ENCODE measurements at regions not wholly inside any gene's neighbourhood (a gene's known extent, or its start where the extent isn't known, plus 50 kb on each side); places are given as distances from the start of the nearest gene placed in this dataset.

GRCh38 chr6:17047889-17048288 is 54.0 kb upstream of the STMND1 start:
- Mint-ChIP-seq H3K9me3 (no peaks in the 10 kb centered on the region), H3K4me1 (no peaks in the 10 kb centered on the region), H3K27me3 (peaks cover 8% of the 10 kb centered on the region), H3K36me3 (ENCODE audit: low read depth) (no peaks in the 10 kb centered on the region), H3K4me3 (no peak overlapping the region), H3K27ac (no peak overlapping the region)
- POLR2A ChIA-PET, result no interaction called here
- no peak for DNase-seq
- CTCF ChIA-PET, result no interaction called here

GRCh38 chr6:17045581-17046322 is 56.1 kb upstream of the STMND1 start:
- Mint-ChIP-seq H3K27me3 (peaks cover 14% of the 10 kb centered on the region), H3K9me3 (no peaks in the 10 kb centered on the region), H3K4me1 (no peaks in the 10 kb centered on the region), H3K4me3 (no peak overlapping the region), H3K27ac (no peak overlapping the region), H3K36me3 (ENCODE audit: low read depth) (no peaks in the 10 kb centered on the region)
- CTCF ChIA-PET, result no interaction called here
- POLR2A ChIA-PET, result no interaction called here
- no peak for DNase-seq

GRCh38 chr6:17043148-17043522 is 58.7 kb upstream of the STMND1 start:
- no peaks in the 10 kb centered on the region for H3K9me3 Mint-ChIP-seq
- no peak overlapping the region for H3K4me3 Mint-ChIP-seq
- ChIA-PET POLR2A (no interaction called here), CTCF (no interaction called here)
- no peaks in the 10 kb centered on the region for H3K36me3 Mint-ChIP-seq (ENCODE audit: low read depth)
- peaks cover 14% of the 10 kb centered on the region for H3K27me3 Mint-ChIP-seq
- DNase-seq, result no peak
- no peaks in the 10 kb centered on the region for H3K4me1 Mint-ChIP-seq
- no peak overlapping the region for H3K27ac Mint-ChIP-seq

- no peaks in the 10 kb centered on the region for H3K4me1 Mint-ChIP-seq
- no peaks in the 10 kb centered on the region for H3K36me3 Mint-ChIP-seq (ENCODE audit: low read depth)
- peaks cover 14% of the 10 kb centered on the region for H3K27me3 Mint-ChIP-seq
- H3K9me3 Mint-ChIP-seq, result no peaks in the 10 kb centered on the region
- no peak overlapping the region for H3K27ac Mint-ChIP-seq
- ChIA-PET CTCF (no interaction called here), POLR2A (no interaction called here)
- H3K4me3 Mint-ChIP-seq, result no peak overlapping the region
- no peak for DNase-seq
These were observed 59.3 kb upstream of the STMND1 start for GRCh38 chr6:17042422-17043147.

GRCh38 chr6:17039266-17039665 is 62.6 kb upstream of the STMND1 start:
- H3K9me3 Mint-ChIP-seq, result no peaks in the 10 kb centered on the region
- DNase-seq, result no peak
- H3K4me1 Mint-ChIP-seq, result no peaks in the 10 kb centered on the region
- H3K36me3 Mint-ChIP-seq (ENCODE audit: low read depth), result no peaks in the 10 kb centered on the region
- peaks cover 16% of the 10 kb centered on the region for H3K27me3 Mint-ChIP-seq
- H3K27ac Mint-ChIP-seq, result no peak overlapping the region
- no peak overlapping the region for H3K4me3 Mint-ChIP-seq
- POLR2A ChIA-PET, result no interaction called here
- CTCF ChIA-PET, result no interaction called here

- DNase-seq, result no peak
- peaks cover 10% of the 10 kb centered on the region for H3K27me3 Mint-ChIP-seq
- no peaks in the 10 kb centered on the region for H3K36me3 Mint-ChIP-seq (ENCODE audit: low read depth)
- no peaks in the 10 kb centered on the region for H3K9me3 Mint-ChIP-seq
- no peak overlapping the region for H3K27ac Mint-ChIP-seq
- H3K4me1 Mint-ChIP-seq, result no peaks in the 10 kb centered on the region
- H3K4me3 Mint-ChIP-seq, result no peak overlapping the region
- POLR2A ChIA-PET, result no interaction called here
- CTCF ChIA-PET, result no interaction called here
These were observed 63.5 kb upstream of the STMND1 start for GRCh38 chr6:17038316-17038715.

- POLR2A ChIA-PET, result no interaction called here
- no peak for DNase-seq
These were observed 65.8 kb upstream of the STMND1 start for GRCh38 chr6:17036065-17036393.

GRCh38 chr6:17035257-17036064 is 66.4 kb upstream of the STMND1 start:
- Mint-ChIP-seq H3K27ac (no peak overlapping the region), H3K4me3 (no peak overlapping the region), H3K4me1 (no peaks in the 10 kb centered on the region), H3K9me3 (no peaks in the 10 kb centered on the region), H3K27me3 (peaks cover 2% of the 10 kb centered on the region), H3K36me3 (ENCODE audit: low read depth) (no peaks in the 10 kb centered on the region)
- no peak for DNase-seq
- POLR2A ChIA-PET, result no interaction called here
- CTCF ChIA-PET, result no interaction called here

More at GRCh38 chr6:17036065-17036393, 65.8 kb upstream of the STMND1 start:
- Mint-ChIP-seq H3K9me3 (no peaks in the 10 kb centered on the region), H3K27ac (no peak overlapping the region), H3K4me1 (no peaks in the 10 kb centered on the region), H3K27me3 (peaks cover 2% of the 10 kb centered on the region), H3K36me3 (ENCODE audit: low read depth) (no peaks in the 10 kb centered on the region), H3K4me3 (no peak overlapping the region)
- CTCF ChIA-PET, result no interaction called here

- ChIA-PET CTCF (no interaction called here), POLR2A (no interaction called here)
- no peak overlapping the region for H3K4me3 Mint-ChIP-seq
- DNase-seq, result no peak
- H3K36me3 Mint-ChIP-seq (ENCODE audit: low read depth), result no peaks in the 10 kb centered on the region
- no peaks in the 10 kb centered on the region for H3K9me3 Mint-ChIP-seq
- peaks cover 2% of the 10 kb centered on the region for H3K27me3 Mint-ChIP-seq
- no peaks in the 10 kb centered on the region for H3K4me1 Mint-ChIP-seq
- no peak overlapping the region for H3K27ac Mint-ChIP-seq
These were observed 68.1 kb upstream of the STMND1 start for GRCh38 chr6:17033746-17034145.

GRCh38 chr6:17032988-17033634 is 68.7 kb upstream of the STMND1 start:
- peaks cover 2% of the 10 kb centered on the region for H3K27me3 Mint-ChIP-seq
- H3K27ac Mint-ChIP-seq, result no peak overlapping the region
- no peaks in the 10 kb centered on the region for H3K4me1 Mint-ChIP-seq
- ChIA-PET CTCF (no interaction called here), POLR2A (no interaction called here)
- H3K9me3 Mint-ChIP-seq, result no peaks in the 10 kb centered on the region
- H3K36me3 Mint-ChIP-seq (ENCODE audit: low read depth), result no peaks in the 10 kb centered on the region
- H3K4me3 Mint-ChIP-seq, result no peak overlapping the region
- no peak for DNase-seq

- H3K36me3 Mint-ChIP-seq (ENCODE audit: low read depth), result no peaks in the 10 kb centered on the region
- CTCF ChIA-PET, result no interaction called here
- H3K9me3 Mint-ChIP-seq, result no peaks in the 10 kb centered on the region
- H3K27me3 Mint-ChIP-seq, result peaks cover 2% of the 10 kb centered on the region
- no peak overlapping the region for H3K27ac Mint-ChIP-seq
- H3K4me3 Mint-ChIP-seq, result no peak overlapping the region
- no peaks in the 10 kb centered on the region for H3K4me1 Mint-ChIP-seq
- DNase-seq, result no peak
- POLR2A ChIA-PET, result no interaction called here
These were observed 69.3 kb upstream of the STMND1 start for GRCh38 chr6:17032590-17032987.

- Mint-ChIP-seq H3K9me3 (no peaks in the 10 kb centered on the region), H3K27ac (no peak overlapping the region), H3K36me3 (ENCODE audit: low read depth) (no peaks in the 10 kb centered on the region), H3K27me3 (peaks cover 6% of the 10 kb centered on the region), H3K4me3 (no peak overlapping the region), H3K4me1 (no peaks in the 10 kb centered on the region)
- no peak for DNase-seq
- ChIA-PET POLR2A (no interaction called here), CTCF (no interaction called here)
These were observed 69.9 kb upstream of the STMND1 start for GRCh38 chr6:17031961-17032360.

GRCh38 chr6:17027441-17027840 is 74.4 kb upstream of the STMND1 start:
- Mint-ChIP-seq H3K4me1 (no peaks in the 10 kb centered on the region), H3K27me3 (peaks cover 4% of the 10 kb centered on the region), H3K36me3 (ENCODE audit: low read depth) (no peaks in the 10 kb centered on the region), H3K9me3 (peaks cover 7% of the 10 kb centered on the region), H3K4me3 (no peak overlapping the region), H3K27ac (no peak overlapping the region)
- POLR2A ChIA-PET, result no interaction called here
- CTCF ChIA-PET, result no interaction called here
- DNase-seq, result no peak
